Gastrocnemius medialis (tissue), 4 donors: ENCODE measurements at regions not wholly inside any gene's neighbourhood (a gene's known extent, or its start where the extent isn't known, plus 50 kb on each side); places are given as distances from the start of the nearest gene placed in this dataset.

Experiments
- CTCF ChIP-seq, 5 experiments: fragments of 450-650 bp in 3 of 5; fragments of 200-600 bp in 2 of 5; sonication (generic) in 2 of 5; IDR thresholded peaks in 4 of 5; conservative IDR thresholded peaks in 1 of 5; 1 replicate in 4 of 5; 2 replicates in 1 of 5; pipeline ENCODE4 v1.5.1; 2016 to 2019; ENCODE audit warnings: antibody characterized with exemption in 5 of 5, mild to moderate bottlenecking in 3 of 5, moderate library complexity in 3 of 5
- POLR2A ChIP-seq, 2 donors: fragments of 450-650 bp; IDR thresholded peaks; one replicate each; pipeline ENCODE4 v1.6.1; 2017; ENCODE audit warnings: antibody characterized with exemption in 2 of 2, mild to moderate bottlenecking in 2 of 2, moderate library complexity in 2 of 2

GRCh38 chr19:31709476-31709875 lies 360.2 kb upstream of the TSHZ3 start:
- TF ChIP-seq CTCF (IDR thresholded peaks at IDR 0.05 in 4 of 5, conservative IDR thresholded peaks at IDR 0.05 in 1 of 5) (no peak), POLR2A (IDR thresholded peaks at IDR 0.05) (no peak)
